MV-4-11 (cell line): ENCODE measurements at regions not wholly inside any gene's neighbourhood (a gene's known extent, or its start where the extent isn't known, plus 50 kb on each side); places are given as distances from the start of the nearest gene placed in this dataset.

ENCODE experiments used
- DNase-seq: peaks from one replicate; lab custom pipeline; 2025; lab: John Stamatoyannopoulos, UW

DNA sequence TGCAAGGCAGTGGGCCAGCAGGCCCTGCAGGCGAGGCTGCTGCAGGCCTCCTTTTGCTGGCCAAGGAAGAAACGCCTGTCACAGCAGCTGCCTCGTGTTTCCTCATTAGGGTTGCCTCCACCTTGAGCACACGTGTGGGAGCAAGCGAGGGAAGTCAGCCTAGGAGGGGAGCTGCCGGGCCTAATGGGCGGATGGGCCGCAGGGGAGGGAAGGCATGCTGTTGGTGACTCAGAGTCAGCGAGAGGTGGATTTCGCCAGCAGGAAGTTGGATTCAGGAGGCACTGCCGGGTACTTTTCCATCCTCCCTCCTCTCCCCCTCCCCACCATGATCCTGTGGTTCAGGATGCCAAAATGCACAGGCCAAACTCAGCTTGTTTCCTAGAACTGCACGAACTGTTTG is 498.7 kb downstream of the METTL15 start:
- no peak for DNase-seq

DNA sequence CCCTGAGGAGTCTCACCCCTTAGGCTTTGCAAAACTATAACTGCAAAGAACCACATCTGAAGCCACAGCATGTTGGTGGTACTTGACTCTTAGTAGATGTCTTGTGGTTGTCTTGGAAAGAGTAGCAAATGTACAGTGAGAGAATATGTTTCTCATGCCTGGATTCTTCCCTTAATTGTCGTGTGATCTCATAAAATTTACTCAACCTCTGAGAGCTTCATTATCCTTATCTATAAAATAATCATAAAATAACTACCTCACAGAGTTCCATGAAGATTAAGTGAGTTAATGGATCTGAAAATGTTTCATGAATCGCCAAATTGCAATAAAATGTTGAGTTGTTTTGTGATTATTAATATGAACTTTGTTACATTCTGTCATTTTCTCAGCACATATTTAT is 491.5 kb downstream of the METTL15 start:
- no peak for DNase-seq

DNA sequence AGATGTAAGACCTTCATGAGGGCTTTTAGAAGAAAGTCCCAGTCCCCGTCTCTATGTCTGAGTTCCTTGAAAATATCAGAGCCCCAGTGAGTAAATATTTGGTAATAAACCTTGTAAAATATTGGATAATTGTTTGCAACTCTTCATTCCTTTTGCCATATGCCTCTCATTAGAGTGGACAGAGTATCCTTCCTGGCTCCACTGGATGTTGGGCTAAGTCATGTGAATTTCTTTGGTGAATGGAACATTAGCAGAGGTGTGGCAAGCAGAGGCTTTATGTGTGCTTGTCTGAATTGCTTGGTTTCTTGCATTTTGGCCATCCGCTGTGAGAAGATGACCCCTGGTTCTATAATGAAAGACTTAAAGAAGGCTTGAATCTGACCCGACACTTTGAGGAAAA is 490.3 kb downstream of the METTL15 start:
- DNase-seq: no peak

DNA sequence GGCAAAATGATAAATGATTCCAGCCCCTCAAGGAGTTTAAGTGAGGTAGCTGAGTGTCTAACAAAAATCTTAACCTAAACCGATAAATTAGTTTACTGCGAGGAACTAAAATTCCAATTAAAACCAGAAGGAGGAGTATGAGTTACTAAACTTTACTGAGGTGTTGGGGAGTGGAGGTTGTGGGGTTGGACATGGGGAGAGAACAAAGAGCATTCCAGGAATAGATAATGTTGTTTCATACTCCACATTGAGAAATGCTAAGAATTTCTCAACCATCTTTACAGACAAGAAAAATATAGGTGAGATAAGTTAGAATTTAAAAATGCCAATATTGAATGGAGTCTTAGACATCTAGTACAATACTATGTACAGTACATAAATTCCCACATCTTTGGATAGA is 488.6 kb downstream of the METTL15 start:
- DNase-seq: no peak

DNA sequence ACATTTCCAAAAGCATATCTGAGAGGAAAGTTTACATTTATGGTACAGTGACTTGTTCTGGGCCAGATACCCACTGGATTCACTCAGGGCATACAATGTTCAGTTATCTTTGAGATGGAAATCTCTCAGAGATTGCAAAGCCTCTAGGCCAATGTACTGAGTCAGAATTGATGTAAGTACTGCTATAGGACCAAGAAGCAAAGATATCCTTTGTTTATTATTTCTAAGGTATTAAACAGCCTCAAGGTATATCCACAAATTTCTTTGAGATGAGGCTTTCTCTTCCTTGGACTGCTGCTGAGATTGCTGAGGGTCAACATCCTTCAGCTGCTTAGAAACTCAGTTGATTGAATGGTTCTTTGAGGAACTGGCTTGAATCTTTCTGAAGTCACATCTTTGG is 484.0 kb downstream of the METTL15 start:
- DNase-seq: no peak

DNA sequence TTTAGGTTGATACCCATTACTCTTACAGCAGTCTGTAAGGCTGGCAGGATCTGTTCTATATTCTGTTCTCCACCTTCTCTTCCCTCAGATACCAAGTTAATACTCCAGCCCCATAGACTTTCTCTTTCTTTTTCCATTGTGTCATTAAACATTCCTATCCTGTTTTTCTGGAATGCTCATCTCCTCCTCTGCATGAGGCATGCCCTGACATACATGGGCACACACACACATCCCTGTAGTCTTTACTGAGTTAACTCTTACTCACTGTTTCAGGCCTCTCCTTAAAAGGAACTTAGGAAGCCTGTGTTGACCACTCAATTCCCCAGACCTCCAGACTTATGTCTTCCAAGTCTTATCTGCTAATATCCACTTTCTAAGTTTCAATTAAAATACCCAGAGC is 476.8 kb downstream of the METTL15 start:
- DNase-seq: no peak

DNA sequence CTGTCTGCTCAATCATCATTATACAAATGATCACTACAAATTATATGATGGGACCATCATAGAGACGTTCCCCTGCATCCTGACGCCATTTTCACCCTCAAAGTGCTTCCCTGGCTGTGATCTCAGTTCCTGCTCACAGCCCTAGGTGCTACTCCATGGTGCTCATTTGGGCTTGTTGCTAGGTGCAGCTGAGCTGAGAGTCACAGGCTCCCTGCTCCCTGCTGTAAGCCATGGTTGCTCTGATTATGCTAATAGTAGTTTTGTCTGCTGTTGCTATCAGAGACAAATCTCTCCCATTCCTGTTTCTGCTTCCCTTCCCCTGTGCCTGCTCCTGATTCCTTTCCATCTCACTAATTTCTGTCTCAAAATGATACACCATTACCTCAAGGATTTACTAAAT is 474.3 kb downstream of the METTL15 start:
- DNase-seq: no peak

DNA sequence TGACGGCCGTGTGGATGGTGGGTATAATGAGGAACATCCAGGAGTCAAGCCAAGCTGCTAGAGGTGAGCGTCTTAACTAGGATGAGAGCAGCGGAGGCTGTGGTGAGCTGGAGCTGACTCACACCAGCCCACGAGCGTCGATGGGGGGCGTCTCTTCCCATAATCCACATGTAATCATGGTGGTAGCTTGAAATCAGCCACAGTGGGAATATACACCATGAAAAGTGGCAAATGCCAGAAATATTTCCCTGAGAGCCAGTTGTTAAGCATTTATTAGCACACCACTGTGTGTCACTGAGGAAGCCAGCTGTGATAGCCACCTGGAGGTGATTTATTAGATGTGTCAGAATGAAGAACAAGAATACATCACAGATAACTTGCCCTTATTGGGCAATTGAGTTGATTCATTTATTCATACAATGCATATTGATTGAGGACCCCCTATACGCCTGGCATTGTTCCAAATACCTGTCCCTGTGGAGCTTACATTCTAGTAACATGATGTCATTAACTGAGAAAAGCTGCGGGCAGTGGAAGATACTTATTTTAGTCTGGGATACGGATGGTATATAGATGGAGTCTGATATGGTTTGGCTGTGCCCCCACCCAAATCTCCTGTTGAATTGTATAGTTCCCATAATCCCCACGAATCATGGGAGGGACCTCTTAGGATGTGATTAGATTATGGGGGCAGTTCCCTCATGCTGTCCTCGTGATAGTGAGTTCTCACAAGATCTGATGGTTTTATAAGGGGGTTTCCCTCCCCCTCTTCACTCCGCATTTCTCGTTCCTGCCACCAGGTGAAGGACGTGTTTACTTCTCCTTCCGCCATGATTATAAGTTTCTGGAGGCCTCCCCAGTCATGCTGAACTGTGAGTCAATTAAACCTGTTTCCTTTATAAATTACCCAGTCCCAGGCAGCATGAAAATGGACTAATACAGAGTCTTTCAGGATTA is 473.4 kb downstream of the METTL15 start:
- no peak for DNase-seq

DNA sequence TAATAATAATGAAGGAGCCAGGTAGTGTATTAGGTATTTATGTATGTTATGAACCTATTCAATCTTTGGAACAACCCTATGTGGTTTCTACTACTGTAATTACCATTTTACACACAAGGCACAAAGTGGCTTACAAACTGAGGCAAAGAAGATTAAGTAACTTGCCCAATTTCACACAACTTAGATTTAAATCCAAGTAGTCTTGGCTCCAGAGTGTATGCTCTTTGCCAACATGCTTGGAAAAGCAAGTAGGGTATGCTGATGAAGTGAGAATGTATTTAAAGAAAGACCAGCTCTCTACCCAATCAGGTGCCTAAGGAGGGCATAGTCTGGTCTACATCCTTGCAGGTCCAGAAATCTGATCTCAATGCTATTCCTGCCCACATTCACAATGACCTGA is 463.2 kb downstream of the METTL15 start:
- no peak for DNase-seq

DNA sequence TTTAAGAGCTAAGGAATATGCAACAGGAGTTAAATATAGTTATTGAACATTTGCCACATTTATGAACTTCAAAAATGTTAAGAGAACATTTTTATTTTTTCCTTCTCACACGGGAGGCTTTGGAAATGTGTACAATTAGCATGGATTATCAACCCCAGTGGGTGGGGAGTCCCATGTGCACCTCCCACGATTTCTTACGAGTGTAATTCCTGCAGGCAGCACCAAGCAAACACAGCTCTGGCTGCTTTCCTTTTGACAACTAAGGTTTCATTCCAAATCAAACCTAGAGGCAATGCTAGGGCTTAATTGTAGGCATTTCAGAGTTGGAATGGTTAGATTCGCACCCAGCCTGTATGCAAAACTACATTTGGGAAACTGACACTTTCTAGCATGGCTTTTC is 460.9 kb downstream of the METTL15 start:
- no peak for DNase-seq

DNA sequence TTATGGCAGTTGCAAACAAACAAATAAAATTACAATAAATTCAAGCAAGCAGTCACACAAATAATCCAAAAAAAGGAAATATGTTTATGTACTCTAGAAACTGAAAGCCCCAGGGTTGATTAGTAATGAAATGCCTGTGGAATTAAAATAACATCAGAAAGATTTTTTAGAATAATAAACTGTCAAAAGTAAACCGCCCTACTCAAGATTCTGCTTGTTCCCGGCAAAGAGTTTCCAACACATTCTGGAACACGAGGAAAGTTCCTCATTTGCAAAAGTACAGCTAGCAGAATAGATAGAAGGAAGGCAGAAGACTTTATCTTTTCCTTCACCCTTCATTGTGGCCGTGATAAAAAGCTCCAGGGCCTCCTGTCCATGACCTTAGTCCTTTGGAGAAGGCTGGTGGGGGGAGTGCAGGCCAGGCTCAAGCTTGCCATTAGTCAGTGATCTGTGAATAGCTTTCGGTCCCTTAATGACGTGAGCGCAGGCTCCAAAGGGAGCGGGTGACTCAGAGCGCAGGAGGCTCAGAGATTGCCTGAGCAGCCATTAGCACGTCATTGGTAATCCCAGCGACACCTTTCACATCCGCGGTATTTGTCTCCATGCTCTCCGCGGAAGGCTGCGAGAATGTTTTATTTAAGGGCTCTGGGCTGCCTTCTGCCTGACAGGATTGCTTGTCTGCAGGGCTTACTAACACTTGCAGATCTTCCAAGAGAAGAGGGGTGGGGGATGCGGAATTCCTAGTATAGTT is 458.3 kb downstream of the METTL15 start:
- DNase-seq: no peak

DNA sequence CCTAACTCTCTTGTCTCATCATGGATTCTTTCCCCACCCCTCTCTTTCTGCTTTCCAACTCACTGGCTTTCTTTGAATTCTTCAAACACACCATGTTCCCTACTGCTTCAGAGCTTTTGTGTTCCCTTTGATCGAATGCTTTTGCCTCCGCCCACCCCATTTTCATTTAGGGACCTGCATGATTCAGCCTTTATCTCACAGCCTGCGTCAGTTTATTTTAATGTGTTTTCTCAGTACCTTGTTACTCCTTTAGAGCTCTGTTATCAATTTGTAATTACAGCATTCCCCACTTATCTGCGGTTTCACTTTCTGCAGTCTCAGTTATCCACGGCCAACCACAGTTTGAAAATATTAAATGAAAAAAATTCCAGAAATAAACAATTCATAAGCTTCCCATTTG is 451.3 kb downstream of the METTL15 start:
- no peak for DNase-seq

DNA sequence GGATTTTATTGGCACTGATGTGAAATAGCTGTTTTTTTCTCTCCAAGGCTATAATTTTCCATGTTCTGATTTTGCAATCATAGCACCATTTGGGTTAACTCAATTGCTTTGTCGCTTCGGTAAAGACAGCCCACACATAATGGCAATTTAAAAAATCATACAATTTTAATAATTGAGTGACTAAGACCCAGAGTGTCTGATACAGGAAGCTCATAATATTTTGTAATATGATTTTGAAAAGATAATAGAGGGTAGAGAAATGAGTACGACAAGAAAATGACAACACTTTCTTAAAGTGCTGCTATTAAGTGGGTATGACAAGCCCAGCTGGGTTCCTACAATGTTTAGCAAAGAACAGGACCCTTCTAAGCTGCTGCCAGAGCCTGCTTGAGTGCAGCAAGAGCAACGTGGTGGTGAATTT is 439.1 kb downstream of the METTL15 start:
- no peak for DNase-seq

DNA sequence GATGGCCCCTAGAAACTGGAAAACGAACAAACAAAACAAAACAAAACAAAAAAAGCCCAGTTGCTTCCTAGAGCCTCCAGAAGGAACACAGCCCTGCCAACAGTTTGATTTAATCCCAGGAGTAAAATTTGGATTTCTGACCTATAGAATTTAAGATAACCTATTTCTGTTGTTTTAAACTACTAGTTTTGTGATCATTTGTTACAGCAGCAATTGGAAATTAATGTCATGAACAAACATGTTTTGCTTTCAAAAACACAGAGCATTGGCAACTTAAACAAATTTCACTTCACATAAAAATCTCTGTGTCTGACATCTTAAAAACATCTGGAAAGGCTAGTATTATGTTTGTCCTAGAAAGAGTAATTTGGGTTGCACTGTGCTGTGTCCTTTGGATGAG is 437.3 kb downstream of the METTL15 start:
- DNase-seq: no peak

DNA sequence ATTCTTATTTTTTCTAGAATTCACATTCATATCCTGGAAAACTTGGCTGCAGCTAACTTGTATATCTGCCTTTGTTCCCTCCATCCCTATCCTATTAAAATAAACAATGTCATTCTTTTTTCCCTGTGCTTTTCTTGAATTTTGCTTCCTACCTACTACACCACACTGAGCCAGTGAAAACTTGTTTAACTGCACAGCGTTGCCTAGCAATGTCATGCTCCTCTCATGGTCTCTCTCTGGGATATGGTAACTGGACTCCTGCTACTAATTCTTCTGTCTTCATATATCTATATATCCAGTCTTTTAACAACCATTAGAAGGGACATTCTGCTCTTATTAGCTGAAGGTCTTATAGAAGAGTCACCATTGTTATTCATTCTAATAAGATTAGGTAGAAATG is 434.4 kb downstream of the METTL15 start:
- DNase-seq: no peak

DNA sequence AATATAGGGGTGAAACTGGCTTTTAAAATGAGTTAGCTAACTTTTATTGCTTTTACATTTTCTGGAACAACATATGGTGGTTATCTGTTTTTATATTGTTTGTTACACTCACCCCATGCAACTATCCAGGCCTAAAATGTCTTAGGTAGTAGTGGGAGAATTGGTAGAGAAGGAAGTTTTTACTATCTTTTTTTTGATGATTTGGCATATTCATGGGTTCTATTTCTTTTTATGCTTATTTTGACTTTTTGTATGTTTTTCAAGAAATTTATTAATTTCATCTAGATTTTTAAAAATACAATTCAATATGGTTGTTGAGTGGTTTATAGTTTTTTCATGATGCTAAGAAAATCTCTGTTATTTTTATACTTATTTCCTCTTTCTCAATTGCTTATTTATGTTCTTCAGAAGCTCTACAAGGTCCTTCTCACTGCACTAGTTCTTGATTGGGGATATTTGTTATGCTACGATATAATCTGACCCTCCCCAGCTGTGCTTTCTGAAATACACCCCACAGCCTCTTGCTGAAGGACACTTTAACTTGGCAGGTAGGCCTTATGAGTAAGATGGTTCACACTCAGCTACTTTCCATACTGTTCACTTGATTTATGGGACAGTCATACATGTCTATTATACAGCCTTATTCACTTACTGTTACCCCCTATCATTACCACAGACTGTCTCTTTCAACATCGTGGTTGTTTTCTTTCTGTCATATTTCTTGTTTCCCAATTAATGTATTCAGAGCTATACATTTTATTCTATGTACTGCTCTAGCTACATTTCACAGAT is 431.2 kb downstream of the METTL15 start:
- DNase-seq: no peak

DNA sequence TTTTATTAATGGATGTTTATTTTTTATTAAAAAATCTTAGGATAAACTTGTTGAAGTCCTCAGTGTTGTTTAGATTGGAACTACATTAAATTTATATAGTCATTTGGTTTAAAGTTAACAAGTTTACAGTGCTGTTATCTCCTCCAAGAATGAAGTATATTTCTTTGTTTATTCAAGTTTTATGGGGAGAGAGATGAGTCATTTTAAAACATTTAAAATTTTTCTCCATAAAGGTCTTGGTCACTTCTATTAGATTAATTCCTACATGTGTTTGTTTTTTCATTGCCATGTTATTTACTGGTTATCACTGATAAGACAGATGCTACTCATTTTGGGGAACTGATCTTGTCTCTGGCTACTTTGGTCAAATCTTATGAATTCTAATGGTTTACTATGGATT is 429.6 kb downstream of the METTL15 start:
- no peak for DNase-seq

DNA sequence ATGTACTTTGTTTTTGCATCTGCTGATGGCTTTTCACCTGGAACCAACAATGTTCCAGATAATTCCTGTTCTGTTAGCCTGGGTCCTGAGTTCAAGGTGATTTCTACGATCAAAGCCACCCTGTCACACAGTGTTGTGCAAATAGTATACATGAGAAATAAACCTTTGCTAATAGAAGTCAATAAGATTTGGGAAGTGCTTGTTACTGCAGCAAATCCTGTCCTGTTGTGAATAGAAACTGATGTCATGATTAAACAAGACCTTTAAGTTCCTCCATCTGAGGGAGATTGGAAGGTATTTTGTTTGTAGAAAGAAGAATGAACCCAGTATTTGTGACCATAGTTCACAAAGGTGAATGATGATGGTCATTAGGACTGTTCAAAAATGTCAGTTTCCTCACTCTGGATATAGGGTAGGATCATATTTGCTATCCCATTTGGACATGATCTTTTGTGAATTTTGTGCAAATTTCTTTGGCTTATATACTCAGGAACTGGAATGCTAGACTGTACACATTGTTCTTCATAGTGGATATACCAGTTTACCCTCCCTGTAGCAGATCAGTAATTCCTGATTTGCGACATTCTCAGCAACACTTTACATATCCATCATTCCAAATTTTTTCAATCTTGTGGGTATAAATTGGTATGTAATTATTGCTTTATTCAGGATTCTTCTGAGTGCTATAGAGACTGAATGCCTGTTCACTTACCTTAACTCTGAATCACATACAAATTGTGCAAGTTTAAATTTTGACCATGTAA is 428.5 kb downstream of the METTL15 start:
- no peak for DNase-seq

DNA sequence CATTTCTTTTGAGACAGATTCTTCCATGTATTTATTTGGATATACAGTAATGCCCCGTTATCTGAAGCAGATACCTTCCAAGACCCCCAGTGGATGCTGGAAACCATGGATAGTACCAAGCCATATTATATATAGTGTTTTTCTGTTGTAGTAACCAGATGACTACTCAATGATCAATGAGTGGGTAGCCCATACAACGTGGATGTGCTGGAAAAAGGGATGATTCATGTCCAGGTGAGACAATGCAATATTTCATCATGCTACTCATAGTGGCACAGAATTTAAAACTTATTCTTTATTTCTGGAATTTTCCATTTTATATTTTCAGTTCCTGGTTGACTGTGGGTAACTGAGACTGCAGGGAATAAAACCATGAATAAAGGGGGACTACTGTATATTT is 427.5 kb downstream of the METTL15 start:
- DNase-seq: no peak

DNA sequence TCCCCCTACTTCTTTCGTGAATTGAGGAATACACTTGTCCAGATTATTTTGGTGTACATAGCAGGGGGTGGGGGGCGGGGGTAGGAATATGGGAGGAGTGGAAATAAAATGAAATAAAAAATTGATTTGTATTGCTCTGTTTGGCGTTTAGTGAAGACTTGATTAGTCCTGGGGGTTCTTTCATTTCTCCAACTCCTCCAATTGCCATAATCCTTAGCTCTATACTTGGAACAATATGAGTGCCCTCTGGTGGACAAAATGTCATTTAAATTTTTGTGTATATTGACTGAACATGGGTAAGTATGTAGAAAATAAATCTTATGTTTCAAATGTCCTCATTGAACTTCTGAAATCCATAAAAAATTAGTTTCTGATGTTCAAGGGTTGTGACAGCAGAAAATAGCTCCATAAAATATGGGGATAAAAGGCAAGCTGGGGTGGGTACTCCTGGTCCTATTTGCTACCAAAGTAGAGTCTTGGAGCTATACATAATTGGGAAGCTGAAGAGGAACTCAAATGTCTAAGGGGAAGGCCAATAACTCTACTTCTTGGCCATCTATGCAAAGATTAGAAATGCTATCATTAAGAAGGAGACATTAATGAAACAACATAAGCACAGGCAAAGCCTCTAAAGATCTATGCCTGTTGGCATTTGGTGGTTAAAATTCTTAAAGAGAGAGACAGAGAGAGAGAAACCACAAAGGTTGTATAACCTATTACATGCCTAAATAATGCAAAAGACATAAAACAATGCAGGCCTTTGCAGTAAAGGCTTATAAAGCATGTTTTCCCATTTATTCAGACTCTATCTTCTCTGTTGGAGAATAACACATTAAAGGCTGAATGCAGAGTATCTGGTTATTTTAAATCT is 421.6 kb downstream of the METTL15 start:
- peak; percentile 49 for DNase-seq

DNA sequence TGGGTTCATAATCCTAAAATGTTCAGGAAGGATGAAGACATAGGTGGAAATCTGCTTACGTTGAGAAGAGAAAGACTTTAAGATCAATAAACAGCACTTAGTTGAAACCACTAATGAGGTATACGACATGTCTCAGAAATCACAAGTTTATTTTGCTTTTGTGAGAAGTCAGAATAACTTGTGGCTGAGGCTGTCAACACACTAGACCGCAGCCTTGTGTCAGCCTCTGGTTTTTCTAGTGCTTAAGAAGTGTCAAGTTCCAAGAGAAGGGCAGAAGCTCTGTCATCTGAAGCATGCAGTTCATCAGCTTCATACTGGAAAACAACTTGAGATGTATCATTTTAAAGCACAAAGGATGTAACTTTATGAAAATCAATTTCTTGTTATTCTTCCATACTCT is 420.9 kb downstream of the METTL15 start:
- peak; percentile 17 for DNase-seq
